ENCODE measurements at regions not wholly inside any gene's neighbourhood (a gene's known extent, or its start where the extent isn't known, plus 50 kb on each side); places are given as distances from the start of the nearest gene placed in this dataset.

- Mint-ChIP-seq H3K27me3 (ENCODE audit: low read depth) (no peaks in the 10 kb centered on the region), H3K36me3 (ENCODE audit: insufficient read depth in 2 of 2) (no peaks in the 10 kb centered on the region), H3K9me3 (peaks cover 0 to 4% of the 10 kb centered on the region in 2 donors), H3K27ac (no peak overlapping the region), H3K4me1 (ENCODE audit: low read depth) (no peaks in the 10 kb centered on the region), H3K4me3 (no peak overlapping the region)
- DNase-seq = no peak
- ATAC-seq (replicated peaks in 1 of 2) = no peak
Observed at GRCh38 chr5:119996128-119996527, 366.8 kb downstream of the FAM170A start.

- H3K9me3 Mint-ChIP-seq = peaks cover 2% of the 10 kb centered on the region in 2 donors
- no peaks in the 10 kb centered on the region for H3K27me3 Mint-ChIP-seq (ENCODE audit: low read depth)
- ATAC-seq (replicated peaks in 1 of 2) (no peak), DNase-seq (no peak)
- no peak overlapping the region for H3K4me3 Mint-ChIP-seq
- no peak overlapping the region for H3K27ac Mint-ChIP-seq
- H3K4me1 Mint-ChIP-seq (ENCODE audit: low read depth) = no peaks in the 10 kb centered on the region
- no peaks in the 10 kb centered on the region for H3K36me3 Mint-ChIP-seq (ENCODE audit: insufficient read depth in 2 of 2)
Observed at GRCh38 chr5:120007598-120007997, 378.2 kb downstream of the FAM170A start.

DNA sequence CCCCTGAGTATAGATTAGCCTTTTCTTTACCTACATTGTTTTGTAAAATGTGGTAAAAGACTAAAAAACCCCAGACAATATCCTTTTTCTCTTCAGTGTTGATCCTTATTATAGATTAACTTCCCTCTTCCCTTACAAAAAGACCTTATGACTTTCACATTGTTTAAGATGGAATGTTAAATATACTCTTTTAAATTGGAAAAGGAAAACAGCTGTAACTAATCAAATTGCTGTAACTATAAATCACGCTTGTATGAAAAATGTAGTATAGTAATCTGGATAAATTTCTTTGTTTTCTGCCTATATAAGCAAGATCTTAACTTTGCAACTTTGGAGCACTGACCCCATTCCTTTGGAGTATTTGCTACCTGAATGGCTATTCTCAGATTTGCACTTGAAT, 383.1 kb downstream of the FAM170A start:
- ATAC-seq (replicated peaks in 1 of 2) = no peak
- Mint-ChIP-seq H3K4me1 (ENCODE audit: low read depth) (no peaks in the 10 kb centered on the region), H3K27me3 (ENCODE audit: low read depth) (peaks cover 7% of the 10 kb centered on the region), H3K4me3 (no peak overlapping the region), H3K36me3 (ENCODE audit: insufficient read depth in 2 of 2) (no peaks in the 10 kb centered on the region), H3K9me3 (peaks cover under 1 to 4% of the 10 kb centered on the region in 2 donors), H3K27ac (no peak overlapping the region)
- DNase-seq = no peak

GRCh38 chr5:120014535-120014934, 385.2 kb downstream of the FAM170A start:
- Mint-ChIP-seq H3K9me3 (peaks cover 2 to 4% of the 10 kb centered on the region in 2 donors), H3K36me3 (ENCODE audit: insufficient read depth in 2 of 2) (no peaks in the 10 kb centered on the region), H3K27me3 (ENCODE audit: low read depth) (peaks cover 7% of the 10 kb centered on the region), H3K4me1 (ENCODE audit: low read depth) (no peaks in the 10 kb centered on the region), H3K27ac (no peak overlapping the region), H3K4me3 (no peak overlapping the region)
- no peak for ATAC-seq (replicated peaks in 1 of 2)
- no peak for DNase-seq

DNA sequence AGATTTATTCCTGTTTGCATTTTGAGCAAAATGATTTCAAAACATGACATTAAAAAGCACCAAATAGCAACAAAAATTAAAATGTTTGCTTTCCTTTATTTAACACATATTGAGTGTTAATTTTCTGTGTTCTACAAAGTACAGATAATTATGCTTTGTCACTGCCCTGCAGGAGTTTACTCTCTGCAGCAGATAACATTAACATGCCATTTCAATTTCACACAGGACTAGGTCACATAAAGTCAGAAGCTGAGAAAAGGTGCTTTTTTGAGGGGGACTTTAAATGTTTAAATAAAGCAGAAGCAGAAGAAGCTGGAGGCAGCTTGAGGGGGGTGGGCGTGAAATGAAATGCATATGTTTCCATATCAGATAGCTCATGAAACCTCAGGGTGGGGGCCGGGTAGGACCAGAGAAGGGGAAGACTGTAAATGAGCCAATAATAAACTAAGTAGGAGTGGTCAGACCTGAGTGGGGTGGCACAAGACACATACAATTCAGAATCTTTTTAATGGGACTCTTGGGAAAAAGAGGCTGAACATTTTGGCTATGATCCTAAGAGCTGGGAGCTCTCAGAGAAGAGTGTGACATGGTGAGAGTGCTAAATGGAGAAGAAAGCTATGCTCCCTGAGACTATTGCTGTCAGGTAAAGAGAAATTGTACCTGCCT, 387.5 kb downstream of the FAM170A start:
- no peak for ATAC-seq (replicated peaks in 1 of 2)

DNA sequence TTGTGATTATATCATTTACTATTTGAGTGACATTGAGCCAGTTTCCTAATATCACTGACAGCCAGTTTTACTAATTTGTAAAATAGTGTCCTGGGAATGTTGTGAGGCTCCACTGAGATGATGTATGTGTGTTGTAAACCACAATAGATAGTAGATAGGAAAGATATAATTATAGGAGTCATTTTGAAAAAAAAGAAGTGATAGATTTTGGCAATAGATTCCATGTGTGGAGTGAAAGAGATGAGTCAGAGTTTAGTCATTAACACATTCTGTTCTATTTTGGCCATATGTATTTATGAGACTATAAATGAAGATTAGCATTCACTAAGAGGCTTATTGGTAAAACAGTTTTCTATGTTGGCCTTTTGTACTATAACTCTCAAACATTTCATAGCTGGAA, 388.2 kb downstream of the FAM170A start:
- no peaks in the 10 kb centered on the region for H3K36me3 Mint-ChIP-seq (ENCODE audit: insufficient read depth in 2 of 2)
- ATAC-seq (replicated peaks in 1 of 2) = no peak
- H3K27me3 Mint-ChIP-seq (ENCODE audit: low read depth) = peaks cover 7% of the 10 kb centered on the region
- DNase-seq = no peak
- H3K4me1 Mint-ChIP-seq (ENCODE audit: low read depth) = no peaks in the 10 kb centered on the region
- no peak overlapping the region for H3K27ac Mint-ChIP-seq
- H3K4me3 Mint-ChIP-seq = no peak overlapping the region
- peaks cover 4 to 5% of the 10 kb centered on the region in 2 donors for H3K9me3 Mint-ChIP-seq

More for the DNA sequence above, 387.5 kb downstream of the FAM170A start:
- no peaks in the 10 kb centered on the region for H3K4me1 Mint-ChIP-seq (ENCODE audit: low read depth)
- H3K9me3 Mint-ChIP-seq = peaks cover 2 to 4% of the 10 kb centered on the region in 2 donors
- H3K36me3 Mint-ChIP-seq (ENCODE audit: insufficient read depth in 2 of 2) = no peaks in the 10 kb centered on the region
- no peak overlapping the region for H3K27ac Mint-ChIP-seq
- H3K27me3 Mint-ChIP-seq (ENCODE audit: low read depth) = peaks cover 7% of the 10 kb centered on the region
- H3K4me3 Mint-ChIP-seq = no peak overlapping the region
- no peak for DNase-seq

GRCh38 chr5:120035181-120035580, 405.8 kb downstream of the FAM170A start:
- Mint-ChIP-seq H3K4me1 (ENCODE audit: low read depth) (no peaks in the 10 kb centered on the region), H3K27me3 (ENCODE audit: low read depth) (no peaks in the 10 kb centered on the region), H3K27ac (no peak overlapping the region), H3K9me3 (peaks cover 2 to 5% of the 10 kb centered on the region in 2 donors), H3K36me3 (ENCODE audit: insufficient read depth in 2 of 2) (no peaks in the 10 kb centered on the region), H3K4me3 (no peak overlapping the region)
- ATAC-seq (replicated peaks in 1 of 2) (no peak), DNase-seq (no peak)

DNA sequence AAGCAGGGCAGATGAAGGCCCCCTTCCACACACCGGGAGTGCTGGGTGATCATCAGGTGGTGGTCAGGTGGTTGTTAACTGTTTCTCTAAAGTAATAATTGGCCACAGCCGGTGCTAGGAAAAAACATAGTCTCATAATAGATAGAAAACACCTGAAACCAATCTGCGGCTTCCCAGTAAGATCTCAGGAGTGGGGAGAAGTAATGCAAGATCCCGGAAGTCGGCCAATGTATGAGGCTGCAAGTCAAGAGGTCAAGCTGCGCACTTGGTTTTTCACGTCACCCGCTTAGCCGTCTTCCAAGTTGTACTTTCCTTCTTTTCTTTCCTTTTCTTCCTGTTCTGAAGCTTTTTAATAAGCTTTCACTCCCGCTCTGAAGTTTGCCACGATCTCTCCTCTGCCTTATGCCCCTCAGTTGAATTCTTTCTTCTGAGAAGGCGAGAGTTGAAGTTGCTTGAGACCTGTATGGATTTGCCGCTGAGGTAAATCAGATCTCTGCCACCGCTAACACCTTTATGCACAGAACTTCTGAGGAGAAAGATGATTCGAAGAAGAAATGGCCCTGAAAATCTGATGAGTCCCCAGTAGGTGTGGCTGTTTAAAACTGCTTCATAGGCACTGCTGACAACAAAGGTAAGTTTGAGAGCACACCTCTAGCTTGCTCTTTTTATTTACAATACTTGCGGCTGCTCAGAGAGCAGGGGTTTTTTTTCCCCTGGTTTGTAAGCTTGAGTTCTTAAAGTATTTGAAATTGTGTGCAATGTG, 406.6 kb downstream of the FAM170A start:
- ATAC-seq (replicated peaks in 1 of 2) (no peak), DNase-seq (no peak)
- Mint-ChIP-seq H3K36me3 (ENCODE audit: insufficient read depth in 2 of 2) (no peaks in the 10 kb centered on the region), H3K27me3 (ENCODE audit: low read depth) (no peaks in the 10 kb centered on the region), H3K4me3 (no peak overlapping the region), H3K4me1 (ENCODE audit: low read depth) (no peaks in the 10 kb centered on the region), H3K27ac (no peak overlapping the region), H3K9me3 (peaks cover 2 to 5% of the 10 kb centered on the region in 2 donors)

DNA sequence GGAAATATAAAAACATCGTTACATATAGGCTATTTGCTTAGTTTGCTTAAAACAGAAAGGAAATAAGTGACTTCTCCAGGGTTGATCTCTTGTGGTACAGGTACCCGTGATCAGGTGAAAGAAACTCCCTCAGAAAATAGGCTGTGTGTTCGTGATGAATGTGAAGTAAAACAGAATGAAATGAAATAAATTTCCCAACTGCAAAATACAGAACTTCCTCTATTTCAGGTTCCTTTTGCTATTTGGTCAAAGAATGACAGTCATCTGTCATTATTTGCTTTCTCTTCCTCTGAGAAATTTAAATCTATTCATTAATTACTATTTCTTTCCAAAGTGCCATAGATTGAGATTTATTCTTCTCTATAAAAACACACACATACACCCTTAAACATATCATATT, 408.1 kb downstream of the FAM170A start:
- Mint-ChIP-seq H3K27me3 (ENCODE audit: low read depth) (no peaks in the 10 kb centered on the region), H3K9me3 (peaks cover 2 to 3% of the 10 kb centered on the region in 2 donors), H3K36me3 (ENCODE audit: insufficient read depth in 2 of 2) (no peaks in the 10 kb centered on the region), H3K27ac (no peak overlapping the region), H3K4me3 (no peak overlapping the region), H3K4me1 (ENCODE audit: low read depth) (no peaks in the 10 kb centered on the region)
- DNase-seq (no peak), ATAC-seq (replicated peaks in 1 of 2) (no peak)

DNA sequence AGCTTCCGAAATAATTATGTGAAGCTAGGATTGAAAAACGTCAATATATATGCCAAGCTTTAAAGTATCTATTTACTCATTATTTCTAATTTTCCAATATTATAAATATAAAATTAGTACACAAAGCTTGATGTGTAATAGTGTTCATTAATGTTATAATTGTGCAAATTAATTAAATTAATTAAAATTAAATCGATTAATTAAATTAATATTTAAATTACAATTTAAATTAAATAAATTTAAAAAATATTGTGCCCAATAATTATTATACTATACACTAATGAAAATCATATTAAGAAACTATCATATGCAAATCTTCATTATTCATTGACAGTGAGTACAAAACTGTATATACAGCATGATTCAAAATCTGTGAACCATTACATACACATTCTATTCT, 409.8 kb downstream of the FAM170A start:
- Mint-ChIP-seq H3K4me1 (ENCODE audit: low read depth) (no peaks in the 10 kb centered on the region), H3K27me3 (ENCODE audit: low read depth) (no peaks in the 10 kb centered on the region), H3K36me3 (ENCODE audit: insufficient read depth in 2 of 2) (no peaks in the 10 kb centered on the region), H3K4me3 (no peak overlapping the region), H3K9me3 (peaks cover 0 to 1% of the 10 kb centered on the region in 2 donors), H3K27ac (no peak overlapping the region)
- DNase-seq (no peak), ATAC-seq (replicated peaks in 1 of 2) (no peak)

- no peak for DNase-seq
- no peak overlapping the region for H3K4me3 Mint-ChIP-seq
- H3K27me3 Mint-ChIP-seq (ENCODE audit: low read depth) = no peaks in the 10 kb centered on the region
- ATAC-seq (replicated peaks in 1 of 2) = no peak
- H3K36me3 Mint-ChIP-seq (ENCODE audit: insufficient read depth in 2 of 2) = no peaks in the 10 kb centered on the region
- no peaks in the 10 kb centered on the region for H3K4me1 Mint-ChIP-seq (ENCODE audit: low read depth)
- no peaks in the 10 kb centered on the region for H3K9me3 Mint-ChIP-seq
- no peak overlapping the region for H3K27ac Mint-ChIP-seq
Observed at GRCh38 chr5:120043431-120043830, 414.1 kb downstream of the FAM170A start.

DNA sequence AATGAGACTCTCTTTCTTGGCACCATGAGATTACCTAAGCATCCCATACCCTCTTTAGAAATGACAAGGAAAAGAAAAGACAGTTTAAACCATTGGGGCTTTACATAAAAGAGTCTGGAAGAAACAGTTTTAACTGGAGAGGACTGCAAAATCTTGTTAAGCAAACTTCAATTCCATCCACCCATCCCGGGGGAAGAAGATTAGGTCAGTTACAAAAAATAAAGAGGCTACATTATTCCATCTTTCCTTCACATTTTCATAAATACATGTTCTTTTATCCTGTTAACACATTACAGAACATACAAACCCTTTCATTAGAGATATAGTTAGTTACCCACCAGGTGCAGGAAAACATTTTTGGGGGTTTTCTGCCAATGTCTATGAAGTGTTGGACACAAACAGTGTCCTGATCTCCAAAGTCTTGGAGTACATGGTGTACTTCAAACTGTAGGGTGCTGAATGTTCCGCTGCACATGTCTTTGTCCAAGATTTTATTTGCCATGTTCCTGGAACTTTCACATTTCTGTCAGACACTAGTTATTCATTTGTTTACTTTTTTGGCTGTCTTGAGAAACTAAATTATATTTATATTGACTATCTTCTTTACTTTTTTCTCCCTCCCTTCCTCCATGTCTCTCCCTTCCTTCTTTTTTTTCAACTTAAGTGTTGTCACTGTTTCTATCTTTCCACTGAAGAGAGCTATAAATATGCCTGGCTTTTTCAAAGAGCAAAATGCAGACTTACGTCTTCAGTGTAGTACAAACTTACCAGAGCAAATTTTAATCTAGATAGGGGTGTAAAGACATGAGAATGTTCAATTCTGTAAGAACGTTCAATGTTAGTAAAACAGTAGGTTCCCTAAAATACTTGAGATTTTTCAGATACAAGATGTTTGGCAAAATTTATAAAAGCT, 410.9 kb upstream of the PRR16 start:
- DNase-seq (no peak), ATAC-seq (replicated peaks in 1 of 2) (no peak)
- Mint-ChIP-seq H3K27me3 (ENCODE audit: low read depth) (no peaks in the 10 kb centered on the region), H3K27ac (peak overlapping the region; percentile 1), H3K9me3 (no peaks in the 10 kb centered on the region), H3K4me1 (ENCODE audit: low read depth) (no peaks in the 10 kb centered on the region), H3K36me3 (ENCODE audit: insufficient read depth in 2 of 2) (no peaks in the 10 kb centered on the region), H3K4me3 (no peak overlapping the region)

DNA sequence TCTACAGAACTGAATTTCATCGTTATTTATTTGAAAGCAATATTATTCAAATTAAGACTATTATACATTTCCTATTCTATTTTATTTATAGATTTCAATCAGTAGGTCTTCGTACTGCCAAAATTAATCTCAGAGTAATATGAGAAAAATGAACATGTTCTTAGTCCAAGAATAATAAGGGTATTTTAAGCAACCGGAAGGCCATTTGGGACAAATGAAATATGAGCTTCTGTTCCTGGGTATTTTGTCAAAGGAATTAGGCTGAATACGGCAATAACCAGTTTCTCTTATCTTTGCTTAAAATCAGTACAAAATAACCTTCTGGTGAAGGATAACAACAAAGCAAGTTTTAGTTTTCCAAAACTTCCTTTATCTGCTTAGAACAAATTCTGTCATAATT, 410.3 kb upstream of the PRR16 start:
- ATAC-seq (replicated peaks in 1 of 2) (no peak), DNase-seq (no peak)
- Mint-ChIP-seq H3K27me3 (ENCODE audit: low read depth) (no peaks in the 10 kb centered on the region), H3K9me3 (no peaks in the 10 kb centered on the region), H3K27ac (no peak overlapping the region), H3K4me1 (ENCODE audit: low read depth) (no peaks in the 10 kb centered on the region), H3K4me3 (no peak overlapping the region), H3K36me3 (ENCODE audit: insufficient read depth in 2 of 2) (no peaks in the 10 kb centered on the region)
